GM12874 (cell line): ENCODE measurements at regions not wholly inside any gene's neighbourhood (a gene's known extent, or its start where the extent isn't known, plus 50 kb on each side); places are given as distances from the start of the nearest gene placed in this dataset.

Experiments used
- CTCF ChIP-seq: IDR thresholded peaks from 2 replicates; pipeline ENCODE4 v1.5.1; 2011; ENCODE audit warnings: low read depth, mild to moderate bottlenecking, control low read depth, low read length, moderate library complexity; ENCODE audit not compliant: insufficient read depth

DNA sequence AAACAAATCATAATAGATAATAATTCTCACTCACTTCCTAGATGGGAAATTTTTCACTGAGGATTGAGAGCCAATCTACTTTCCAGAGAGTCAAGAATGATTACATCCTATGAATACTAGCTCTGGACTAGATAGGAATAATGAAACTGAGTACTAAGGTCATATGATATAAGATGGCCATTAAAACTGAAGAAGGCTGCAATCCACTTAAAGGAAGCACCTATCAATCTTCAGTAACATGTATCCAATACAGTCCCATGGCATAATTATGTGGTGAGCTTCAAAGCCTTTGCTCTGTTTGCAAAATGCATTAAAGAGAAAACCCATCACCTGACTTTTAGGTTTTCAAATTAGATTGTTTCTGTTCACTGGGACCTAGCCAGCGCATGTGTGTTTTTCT, 398.0 kb upstream of the MEIS1 start:
- TF ChIP-seq CTCF, result no peak

GRCh38 chr2:66034467-66034866, 400.5 kb upstream of the MEIS1 start:
- no peak for TF ChIP-seq CTCF

GRCh38 chr2:66032226-66032775, 402.6 kb upstream of the MEIS1 start:
- TF ChIP-seq CTCF, result no peak

- no peak for TF ChIP-seq CTCF
Observed at GRCh38 chr2:66031236-66031635, 403.7 kb upstream of the MEIS1 start.

GRCh38 chr2:66030553-66030952, 404.4 kb upstream of the MEIS1 start:
- no peak for TF ChIP-seq CTCF

GRCh38 chr2:66024391-66024790, 410.5 kb upstream of the MEIS1 start:
- no peak for TF ChIP-seq CTCF

DNA sequence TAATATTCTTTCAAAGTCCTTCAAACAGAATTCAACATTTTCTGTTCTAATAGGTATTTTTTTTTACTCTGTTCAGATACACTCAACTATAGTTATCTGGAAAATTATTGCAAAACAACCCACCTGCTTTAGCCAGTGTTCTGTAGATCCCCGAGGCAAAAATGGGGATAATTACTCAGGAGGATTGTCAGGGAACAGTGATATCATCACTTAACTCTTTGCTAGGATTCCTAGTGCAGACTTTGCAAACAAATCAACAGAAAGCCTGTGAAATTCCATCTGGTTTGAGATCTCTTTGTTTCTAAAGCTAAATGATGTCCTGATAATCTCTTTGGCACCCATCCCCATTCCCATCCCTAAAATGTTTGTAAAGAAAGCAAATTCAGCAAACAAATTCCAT, 413.6 kb upstream of the MEIS1 start:
- TF ChIP-seq CTCF, result no peak

DNA sequence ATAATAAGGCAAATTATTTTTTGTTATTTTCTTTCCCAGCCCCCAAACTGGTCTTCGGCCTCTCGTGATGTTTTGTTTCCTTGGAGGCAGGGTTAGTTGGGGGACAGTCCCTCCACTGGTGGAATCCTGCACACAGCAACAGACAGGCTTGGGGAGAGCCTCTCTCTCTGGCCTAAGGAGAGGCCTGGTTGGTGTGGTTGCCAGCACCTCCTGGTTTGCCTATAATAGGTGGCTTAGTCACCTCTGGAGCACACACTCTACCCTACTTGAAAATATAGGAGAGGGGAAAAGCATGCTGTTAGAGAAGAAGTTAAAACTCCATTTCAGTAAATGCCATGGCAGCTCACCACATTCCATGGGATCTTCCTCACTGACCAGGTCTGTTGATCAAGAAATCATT, 417.2 kb upstream of the MEIS1 start:
- TF ChIP-seq CTCF, result no peak
